ENCODE measurements at regions not wholly inside any gene's neighbourhood (a gene's known extent, or its start where the extent isn't known, plus 50 kb on each side); places are given as distances from the start of the nearest gene placed in this dataset.

DNA sequence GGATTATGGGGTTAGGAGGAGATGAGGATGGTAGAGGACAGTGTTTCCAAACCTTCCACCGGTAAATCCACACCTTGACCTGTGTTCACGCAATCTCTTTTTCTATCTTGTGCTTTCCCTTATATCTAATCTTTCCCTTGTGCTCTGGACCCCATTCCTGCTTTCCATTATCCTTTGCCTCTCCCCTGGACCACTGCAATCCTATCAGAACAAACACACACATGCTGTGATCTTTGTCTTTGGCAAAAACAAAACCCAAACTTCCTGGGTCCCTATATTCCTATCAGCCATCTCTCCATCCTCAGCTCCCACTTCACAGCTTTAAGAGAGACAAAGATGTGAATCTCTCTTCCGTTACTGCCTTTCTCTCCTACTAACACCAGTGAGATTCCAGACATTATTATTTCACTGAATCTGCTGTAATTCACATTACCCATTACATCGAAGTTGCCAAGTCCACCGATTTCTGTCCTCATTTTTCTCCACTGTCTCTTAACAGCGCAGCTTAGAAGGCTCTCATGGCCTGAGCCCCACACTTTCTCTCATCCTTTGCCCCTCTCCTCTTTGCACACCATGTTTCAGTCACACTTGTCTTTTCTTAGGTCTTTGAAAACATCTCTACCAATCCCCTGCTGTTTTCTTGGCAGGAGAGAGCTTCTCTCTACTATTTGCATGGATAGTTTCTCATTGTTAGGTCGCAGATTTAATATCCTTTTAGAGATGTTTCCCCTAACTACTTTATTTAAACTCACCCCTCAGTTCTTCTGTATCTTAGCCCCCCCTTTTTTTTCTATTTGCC, 230.0 kb upstream of the B3GALT2 start:
- intact Hi-C loops (cut with DNase I), result no loop called here
- Histone ChIP-seq H3K27me3 (ENCODE audit: control insufficient read depth, insufficient read depth, low read length) (no peaks in the 10 kb centered on the region), H3K9me3 (ENCODE audit: control insufficient read depth in 2 of 3, insufficient read depth in 1 of 3, low read length in 3 of 3) (no peaks in the 10 kb centered on the region), H3K4me1 (ENCODE audit: control insufficient read depth in 2 of 3, insufficient read depth in 2 of 3, low read depth in 1 of 3, low read length in 3 of 3) (no peaks in the 10 kb centered on the region), H3K9ac (ENCODE audit: low read length in 3 of 3) (no peak overlapping the region), H3K27ac (ENCODE audit: low read depth in 2 of 2, low read length in 2 of 2) (no peak overlapping the region), H3K36me3 (ENCODE audit: control insufficient read depth in 2 of 3, insufficient read depth in 3 of 3, low read length in 3 of 3) (no peaks in the 10 kb centered on the region), H3K4me3 (ENCODE audit: low read length in 3 of 3) (no peak overlapping the region)
- DNase-seq (no peak), FAIRE-seq (no peak)
- TF ChIP-seq, protein P1, sequence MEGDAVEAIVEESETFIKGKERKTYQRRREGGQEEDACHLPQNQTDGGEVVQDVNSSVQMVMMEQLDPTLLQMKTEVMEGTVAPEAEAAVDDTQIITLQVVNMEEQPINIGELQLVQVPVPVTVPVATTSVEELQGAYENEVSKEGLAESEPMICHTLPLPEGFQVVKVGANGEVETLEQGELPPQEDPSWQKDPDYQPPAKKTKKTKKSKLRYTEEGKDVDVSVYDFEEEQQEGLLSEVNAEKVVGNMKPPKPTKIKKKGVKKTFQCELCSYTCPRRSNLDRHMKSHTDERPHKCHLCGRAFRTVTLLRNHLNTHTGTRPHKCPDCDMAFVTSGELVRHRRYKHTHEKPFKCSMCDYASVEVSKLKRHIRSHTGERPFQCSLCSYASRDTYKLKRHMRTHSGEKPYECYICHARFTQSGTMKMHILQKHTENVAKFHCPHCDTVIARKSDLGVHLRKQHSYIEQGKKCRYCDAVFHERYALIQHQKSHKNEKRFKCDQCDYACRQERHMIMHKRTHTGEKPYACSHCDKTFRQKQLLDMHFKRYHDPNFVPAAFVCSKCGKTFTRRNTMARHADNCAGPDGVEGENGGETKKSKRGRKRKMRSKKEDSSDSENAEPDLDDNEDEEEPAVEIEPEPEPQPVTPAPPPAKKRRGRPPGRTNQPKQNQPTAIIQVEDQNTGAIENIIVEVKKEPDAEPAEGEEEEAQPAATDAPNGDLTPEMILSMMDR (IDR thresholded peaks at IDR 0.05; ENCODE audit: borderline replicate concordance, extremely low read depth, insufficient read depth), result no peak

DNA sequence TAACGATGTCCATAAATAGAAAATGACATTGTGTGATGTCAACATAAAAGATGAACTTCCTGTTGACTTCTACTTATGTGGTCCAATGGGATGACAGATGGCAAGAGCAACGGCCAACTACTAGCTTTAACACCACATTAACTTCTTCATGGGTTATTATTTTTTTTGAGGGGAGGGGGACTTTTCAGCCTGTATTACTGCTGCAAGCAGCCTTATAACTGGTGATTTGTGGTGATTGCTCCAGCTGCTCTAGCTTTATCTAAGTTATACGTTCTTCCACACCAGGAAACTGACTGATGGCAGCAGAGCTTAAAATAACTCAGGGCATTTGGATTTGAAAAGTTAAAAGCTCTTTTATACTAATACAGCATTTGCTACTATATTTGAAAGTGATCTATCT, 228.8 kb upstream of the B3GALT2 start:
- no peaks in the 10 kb centered on the region for H3K9me3 ChIP-seq (ENCODE audit: control insufficient read depth in 2 of 3, insufficient read depth in 1 of 3, low read length in 3 of 3)
- no peak for FAIRE-seq
- TF ChIP-seq, protein P1 (IDR thresholded peaks at IDR 0.05; ENCODE audit: borderline replicate concordance, extremely low read depth, insufficient read depth), result no peak
- no peak overlapping the region for H3K27ac ChIP-seq (ENCODE audit: low read depth in 2 of 2, low read length in 2 of 2)
- no peak overlapping the region for H3K4me3 ChIP-seq (ENCODE audit: low read length in 3 of 3)
- peak in 1 of 5 donors; percentile 73 for DNase-seq
- H3K36me3 ChIP-seq (ENCODE audit: control insufficient read depth in 2 of 3, insufficient read depth in 3 of 3, low read length in 3 of 3), result no peaks in the 10 kb centered on the region
- no peaks in the 10 kb centered on the region for H3K4me1 ChIP-seq (ENCODE audit: control insufficient read depth in 2 of 3, insufficient read depth in 2 of 3, low read depth in 1 of 3, low read length in 3 of 3)
- H3K9ac ChIP-seq (ENCODE audit: low read length in 3 of 3), result no peak overlapping the region
- intact Hi-C loops (cut with DNase I), result no loop called here
- H3K27me3 ChIP-seq (ENCODE audit: control insufficient read depth, insufficient read depth, low read length), result no peaks in the 10 kb centered on the region

DNA sequence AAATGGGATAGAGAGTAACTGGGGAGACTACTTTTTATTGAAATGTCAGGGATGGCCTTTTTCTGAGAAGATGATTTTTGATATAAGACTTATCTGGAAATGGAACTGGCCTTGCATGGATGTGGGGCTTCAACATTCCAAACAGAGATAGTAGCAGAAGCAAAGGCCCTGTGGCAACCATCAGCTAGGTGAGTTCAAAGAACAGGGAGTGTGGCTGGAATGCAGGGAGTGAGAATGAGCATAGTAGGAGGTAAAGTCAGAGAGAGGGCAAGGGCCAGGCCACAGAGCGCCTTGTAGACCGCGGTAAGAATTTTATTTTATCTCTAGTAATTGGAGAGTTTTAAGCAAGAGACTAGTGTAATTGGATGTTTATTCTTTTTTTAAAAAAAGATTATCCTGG, 227.0 kb upstream of the B3GALT2 start:
- no peaks in the 10 kb centered on the region for H3K9me3 ChIP-seq (ENCODE audit: control insufficient read depth in 2 of 3, insufficient read depth in 1 of 3, low read length in 3 of 3)
- intact Hi-C loops (cut with DNase I), result no loop called here

More for the DNA sequence above, 227.0 kb upstream of the B3GALT2 start:
- H3K27ac ChIP-seq (ENCODE audit: low read depth in 2 of 2, low read length in 2 of 2), result no peak overlapping the region
- no peak overlapping the region for H3K9ac ChIP-seq (ENCODE audit: low read length in 3 of 3)
- no peaks in the 10 kb centered on the region for H3K36me3 ChIP-seq (ENCODE audit: control insufficient read depth in 2 of 3, insufficient read depth in 3 of 3, low read length in 3 of 3)
- H3K27me3 ChIP-seq (ENCODE audit: control insufficient read depth, insufficient read depth, low read length), result no peaks in the 10 kb centered on the region
- no peak for FAIRE-seq
- TF ChIP-seq, protein P1 (IDR thresholded peaks at IDR 0.05; ENCODE audit: borderline replicate concordance, extremely low read depth, insufficient read depth), result no peak
- no peak overlapping the region for H3K4me3 ChIP-seq (ENCODE audit: low read length in 3 of 3)
- H3K4me1 ChIP-seq (ENCODE audit: control insufficient read depth in 2 of 3, insufficient read depth in 2 of 3, low read depth in 1 of 3, low read length in 3 of 3), result no peaks in the 10 kb centered on the region
- no peak for DNase-seq

Data from kidney (tissue), 13 donors.